Endothelial cell of umbilical vein (primary cell): ENCODE measurements at regions not wholly inside any gene's neighbourhood (a gene's known extent, or its start where the extent isn't known, plus 50 kb on each side); places are given as distances from the start of the nearest gene placed in this dataset.

Source experiments
- BruUV-seq: library from RNA; stranded (reverse); fragments of 400-500 nt; replicated peaks from 2 replicates; lab custom pipeline; 2021; lab: Mats Ljungman, UMichigan
- CTCF ChIA-PET: fragments of 300-600, 350-600 bp; sonication (Branson Sonifier 250); formaldehyde crosslinking; loops from one replicate; lab custom pipeline; 2021; ENCODE audit warnings: antibody characterized with exemption, inconsistent platforms; lab: Charles Lee
- POLR2A ChIA-PET: fragments of 300-600, 350-600 bp; sonication (Branson Sonifier 250); formaldehyde crosslinking; loops from one replicate; lab custom pipeline; 2021; ENCODE audit warnings: antibody characterized with exemption, inconsistent platforms; lab: Charles Lee
- DNase-seq: peaks from one replicate; pipeline ENCODE4 v3.0.0-alpha.2; 2011; ENCODE audit warnings: low read depth, low spot score
- FAIRE-seq: peaks from 2 replicates; lab custom pipeline; 2011; peaks lifted over from hg19 to GRCh38; lab: Jason Lieb, UNC
- H2AFZ ChIP-seq: 2 replicates; pipeline ENCODE4 v1.6.0; 2012; ENCODE audit warnings: low read depth, low read length, control low read depth, inconsistent platforms
- H3K27ac ChIP-seq: 2 replicates; pipeline ENCODE4 v1.5.1; 2011; ENCODE audit warnings: low read depth, mild to moderate bottlenecking, control low read depth, low read length, moderate library complexity; ENCODE audit not compliant: insufficient read depth
- H3K27me3 ChIP-seq, 2 experiments: 2 replicates each; pipeline versions ENCODE4 v1.6.0 to v1.6.1; 2011; ENCODE audit warnings: low read length in 2 of 2, mixed read lengths in 1 of 2; ENCODE audit not compliant: control insufficient read depth in 2 of 2, insufficient read depth in 2 of 2
- H3K36me3 ChIP-seq, 2 experiments: 2 replicates in 1 of 2; 3 replicates in 1 of 2; pipeline ENCODE4 v1.5.1; 2011; ENCODE audit warnings: low read length in 2 of 2, mild to moderate bottlenecking in 1 of 2, moderate library complexity in 1 of 2; ENCODE audit not compliant: control insufficient read depth in 2 of 2, insufficient read depth in 2 of 2; ENCODE audit errors: extremely low read depth in 1 of 2
- H3K4me1 ChIP-seq: 3 replicates; pipeline ENCODE4 v1.5.1; 2011; ENCODE audit warnings: mild to moderate bottlenecking, low read length; ENCODE audit not compliant: control insufficient read depth, insufficient read depth; ENCODE audit errors: extremely low read depth
- H3K4me2 ChIP-seq: 2 replicates; pipeline ENCODE4 v1.6.1; 2011; ENCODE audit warnings: low read length, control low read depth, mixed read lengths; ENCODE audit not compliant: insufficient read depth
- H3K4me3 ChIP-seq, 3 experiments: fragments of 200-600 bp in 1 of 3; sonication (generic), shearing (Covaris generic) in 1 of 3; replicated peaks in 1 of 3; 2 replicates each; pipeline ENCODE4 v1.5.1; 2011 to 2016; ENCODE audit warnings: control low read depth in 3 of 3, low read length in 3 of 3, mild to moderate bottlenecking in 2 of 3, inconsistent platforms in 1 of 3, low read depth in 1 of 3, moderate library complexity in 1 of 3; ENCODE audit not compliant: insufficient read depth in 1 of 3
- H3K79me2 ChIP-seq: 2 replicates; pipeline ENCODE4 v1.6.0; 2012; ENCODE audit warnings: low read length, inconsistent platforms; ENCODE audit not compliant: control insufficient read depth, insufficient read depth
- H3K9ac ChIP-seq: replicated peaks from 2 replicates; pipeline ENCODE3; 2011; ENCODE audit warnings: low read length, control low read depth; ENCODE audit not compliant: insufficient read depth; ENCODE audit errors: extremely low read depth
- H3K9me1 ChIP-seq: replicated peaks from 3 replicates; pipeline ENCODE4 v1.6.0; 2011; ENCODE audit warnings: mild to moderate bottlenecking, low read length; ENCODE audit not compliant: control insufficient read depth, insufficient read depth; ENCODE audit errors: extremely low read depth
- H3K9me3 ChIP-seq: replicated peaks from 2 replicates; pipeline ENCODE4 v1.5.1; 2012; ENCODE audit warnings: low read length, inconsistent platforms; ENCODE audit not compliant: control insufficient read depth, insufficient read depth
- H4K20me1 ChIP-seq: replicated peaks from 2 replicates; pipeline ENCODE3; 2011; ENCODE audit warnings: mild to moderate bottlenecking, low read length; ENCODE audit not compliant: control insufficient read depth, insufficient read depth; ENCODE audit errors: extremely low read depth
- EZH2 ChIP-seq: IDR thresholded peaks from 2 replicates; pipeline ENCODE4 v1.6.1; 2012; ENCODE audit warnings: borderline replicate concordance, low read depth, mild to moderate bottlenecking, moderate library complexity, low read length, inconsistent platforms; ENCODE audit not compliant: severe bottlenecking
- FOS ChIP-seq: IDR thresholded peaks from 2 replicates; pipeline ENCODE4 v1.6.1; 2011; ENCODE audit warnings: mild to moderate bottlenecking, low read length, moderate library complexity, borderline replicate concordance; ENCODE audit not compliant: insufficient read depth
- GATA2 ChIP-seq: IDR thresholded peaks from 2 replicates; pipeline ENCODE4 v1.7.0; 2011; ENCODE audit warnings: low read depth, mild to moderate bottlenecking, moderate library complexity, mixed read lengths, low read length; ENCODE audit not compliant: insufficient read length, insufficient read depth
- JUN ChIP-seq: IDR thresholded peaks from 2 replicates; pipeline ENCODE4 v1.6.1; 2011; ENCODE audit warnings: borderline replicate concordance, low read depth; ENCODE audit not compliant: insufficient read length, insufficient read depth
- MYC ChIP-seq: IDR thresholded peaks from one replicate; pipeline ENCODE4 v1.6.1; 2011; ENCODE audit warnings: mild to moderate bottlenecking, low read depth, low read length
- POLR2A ChIP-seq: IDR thresholded peaks from 2 replicates; pipeline ENCODE4 v1.6.1; 2012; ENCODE audit warnings: low read depth, mild to moderate bottlenecking, control low read depth, low read length
- POLR2AphosphoS5 ChIP-seq: IDR thresholded peaks from 2 replicates; pipeline ENCODE4 v1.6.1; 2012; ENCODE audit warnings: low read depth, mild to moderate bottlenecking, control low read depth, low read length, moderate library complexity; ENCODE audit not compliant: insufficient read depth
- dilution Hi-C: fragments of 300-500 bp; cut with MboI; formaldehyde crosslinking; loops from one replicate; pipeline ENCODE4 v1.15.0; 2019; ENCODE audit warnings: low sequenced_read_pairs; ENCODE audit not compliant: extremely low pct_ligation_motif_present
- intact Hi-C: fragments of 100-400 bp; cut with micrococcal nuclease; formaldehyde crosslinking; loops from one replicate; pipeline ENCODE4 v1.10.0; 2022
- TF ChIP-seq, protein P1 (sequence below), 2 donors: IDR thresholded peaks; 1 replicate in 1 of 2; 2 replicates in 1 of 2; pipeline ENCODE4 v1.5.1; 2011; ENCODE audit warnings: low read length in 2 of 2, mild to moderate bottlenecking in 2 of 2, moderate library complexity in 2 of 2, control low read depth in 1 of 2, inconsistent platforms in 1 of 2, low read depth in 1 of 2; ENCODE audit not compliant: insufficient read depth in 1 of 2; ENCODE audit errors: extremely low read depth in 1 of 2
- TF ChIP-seq, protein P2 (sequence below): IDR thresholded peaks from 2 replicates; pipeline ENCODE4 v1.6.1; 2011; ENCODE audit not compliant: insufficient read depth, insufficient read length

DNA sequence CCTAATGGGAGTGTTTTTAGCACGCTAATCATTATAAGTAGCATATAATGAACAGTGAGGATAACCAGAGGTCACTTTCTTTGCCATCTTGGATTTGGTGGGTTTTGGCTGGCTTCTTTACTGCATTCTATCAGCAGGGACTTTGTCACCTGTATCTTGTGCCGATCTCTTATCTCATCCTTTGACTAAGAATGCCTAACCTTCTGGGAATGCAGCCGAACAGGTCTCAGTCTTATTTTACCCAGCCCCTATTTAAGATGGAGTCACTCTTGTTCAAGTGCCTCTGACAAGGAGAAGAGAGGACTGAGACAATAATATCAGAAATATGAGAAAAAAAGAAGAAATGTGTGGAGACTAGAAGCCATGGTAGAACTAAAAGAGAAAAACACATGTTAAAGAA is 276.4 kb downstream of the TMX3 start:
- intact Hi-C loops (no loop called here), dilution Hi-C loops (no loop called here)
- CTCF ChIA-PET, result no interaction called here
- Histone ChIP-seq H3K4me1 (no peaks in the 10 kb centered on the region), H3K9me1 (no peaks in the 10 kb centered on the region), H3K27me3 (no peaks in the 10 kb centered on the region), H3K4me2 (no peak overlapping the region), H3K9me3 (no peaks in the 10 kb centered on the region), H3K36me3 (no peaks in the 10 kb centered on the region), H3K4me3 (no peak overlapping the region), H3K79me2 (no peaks in the 10 kb centered on the region), H3K9ac (no peak overlapping the region), H2AFZ (no peak overlapping the region), H4K20me1 (no peaks in the 10 kb centered on the region), H3K27ac (no peak overlapping the region)
- DNase-seq (no peak), FAIRE-seq (no peak)
- BruUV-seq, result no TSS peak
- POLR2A ChIA-PET, result no interaction called here
- TF ChIP-seq FOS, result no peak
- TF ChIP-seq POLR2AphosphoS5, result no peak
- TF ChIP-seq EZH2, result no peak
- no peak for TF ChIP-seq POLR2A
- TF ChIP-seq JUN, result no peak
- no peak for TF ChIP-seq GATA2
- no peak for TF ChIP-seq MYC
- TF ChIP-seq, protein P1, sequence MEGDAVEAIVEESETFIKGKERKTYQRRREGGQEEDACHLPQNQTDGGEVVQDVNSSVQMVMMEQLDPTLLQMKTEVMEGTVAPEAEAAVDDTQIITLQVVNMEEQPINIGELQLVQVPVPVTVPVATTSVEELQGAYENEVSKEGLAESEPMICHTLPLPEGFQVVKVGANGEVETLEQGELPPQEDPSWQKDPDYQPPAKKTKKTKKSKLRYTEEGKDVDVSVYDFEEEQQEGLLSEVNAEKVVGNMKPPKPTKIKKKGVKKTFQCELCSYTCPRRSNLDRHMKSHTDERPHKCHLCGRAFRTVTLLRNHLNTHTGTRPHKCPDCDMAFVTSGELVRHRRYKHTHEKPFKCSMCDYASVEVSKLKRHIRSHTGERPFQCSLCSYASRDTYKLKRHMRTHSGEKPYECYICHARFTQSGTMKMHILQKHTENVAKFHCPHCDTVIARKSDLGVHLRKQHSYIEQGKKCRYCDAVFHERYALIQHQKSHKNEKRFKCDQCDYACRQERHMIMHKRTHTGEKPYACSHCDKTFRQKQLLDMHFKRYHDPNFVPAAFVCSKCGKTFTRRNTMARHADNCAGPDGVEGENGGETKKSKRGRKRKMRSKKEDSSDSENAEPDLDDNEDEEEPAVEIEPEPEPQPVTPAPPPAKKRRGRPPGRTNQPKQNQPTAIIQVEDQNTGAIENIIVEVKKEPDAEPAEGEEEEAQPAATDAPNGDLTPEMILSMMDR (IDR thresholded peaks at IDR 0.05; ENCODE audit: extremely low read depth in 1 of 2, insufficient read depth in 1 of 2, low read depth in 1 of 2, low read length in 2 of 2), result no peak
- TF ChIP-seq, protein P2, sequence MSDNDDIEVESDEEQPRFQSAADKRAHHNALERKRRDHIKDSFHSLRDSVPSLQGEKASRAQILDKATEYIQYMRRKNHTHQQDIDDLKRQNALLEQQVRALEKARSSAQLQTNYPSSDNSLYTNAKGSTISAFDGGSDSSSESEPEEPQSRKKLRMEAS, result no peak
